GM21381 (cell line): ENCODE measurements at regions not wholly inside any gene's neighbourhood (a gene's known extent, or its start where the extent isn't known, plus 50 kb on each side); places are given as distances from the start of the nearest gene placed in this dataset.
"Not testable (repeated sequence)": the region's sequence is repeated elsewhere in the genome, so short reads cannot be mapped to it uniquely, and the experiment has no call there.

ENCODE experiments used
- ATAC-seq: cut with Tn5 transposase; IDR thresholded peaks from one replicate; pipeline ENCODE4 v1.9.1; 2021; ENCODE audit warnings: mild to moderate bottlenecking, moderate library complexity; ENCODE audit not compliant: unreplicated experiment

GRCh38 chr17:36695082-36695481 is 93.7 kb downstream of the MRM1 start:
- no peak for ATAC-seq

DNA sequence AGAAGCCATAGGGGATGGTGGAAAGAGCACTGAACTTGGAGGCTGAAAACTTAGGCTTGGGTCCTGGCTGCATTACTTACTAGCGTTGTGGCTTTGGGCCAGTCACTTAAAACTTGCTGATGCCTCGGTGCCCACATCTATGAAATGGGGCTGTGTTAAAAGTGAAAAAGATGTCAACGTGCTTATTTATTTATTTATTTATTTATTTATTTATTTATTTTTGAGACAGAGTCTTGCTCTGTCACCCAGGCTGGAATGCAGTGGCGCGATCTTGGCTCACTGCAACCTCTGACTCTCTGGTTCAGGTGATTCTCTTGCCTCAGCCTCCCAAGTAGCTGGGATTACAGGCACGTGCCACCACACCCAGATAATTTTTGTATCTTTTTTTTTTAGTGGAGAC is 94.3 kb downstream of the MRM1 start:
- not testable (repeated sequence) for ATAC-seq

GRCh38 chr17:36696805-36697204 is 95.4 kb downstream of the MRM1 start:
- ATAC-seq: no peak

GRCh38 chr17:36697903-36698530 is 96.6 kb downstream of the MRM1 start:
- ATAC-seq: no peak

GRCh38 chr17:36701429-36702099 is 100.2 kb downstream of the MRM1 start:
- no peak for ATAC-seq

DNA sequence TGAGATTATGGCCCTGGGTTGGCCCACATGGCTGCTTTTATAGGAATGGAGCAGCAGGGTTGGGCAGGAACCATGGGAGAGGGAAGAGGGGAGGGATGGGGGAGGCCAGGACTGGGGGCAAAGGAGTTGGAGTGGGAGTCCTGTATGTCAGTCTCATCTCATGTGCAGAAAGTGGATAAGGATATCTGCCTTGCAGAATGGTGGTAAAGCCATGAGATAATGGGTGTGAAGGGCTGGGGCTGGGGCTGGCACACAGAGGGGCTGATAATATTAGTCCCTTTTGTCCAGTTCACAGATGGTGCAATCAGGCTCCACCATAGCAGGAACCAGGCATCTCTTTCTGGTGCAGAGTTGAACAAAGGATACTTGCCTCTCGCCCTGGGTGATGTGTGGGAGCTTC is 101.3 kb downstream of the MRM1 start:
- no peak for ATAC-seq

DNA sequence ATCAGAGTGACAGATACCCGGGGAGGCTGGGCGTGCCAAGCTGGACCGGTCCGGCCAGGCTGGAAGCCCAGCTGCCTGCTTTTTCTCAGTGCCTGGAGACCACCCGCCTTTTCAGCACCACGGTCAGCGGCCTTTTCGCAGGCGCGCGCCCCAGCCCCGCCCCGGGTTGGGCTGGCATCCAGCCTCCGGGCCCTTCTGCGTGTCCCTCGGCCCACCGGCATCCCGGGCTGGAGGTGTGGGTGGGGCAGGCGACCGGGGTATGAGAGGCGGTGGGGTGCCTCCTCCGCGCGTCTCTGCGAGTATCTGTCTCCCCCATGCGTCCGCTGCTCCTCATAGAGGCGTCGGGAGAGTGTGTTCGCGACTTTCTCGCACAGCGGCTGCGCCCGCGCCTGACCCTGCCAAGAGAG is 102.5 kb downstream of the MRM1 start:
- ATAC-seq: no peak

DNA sequence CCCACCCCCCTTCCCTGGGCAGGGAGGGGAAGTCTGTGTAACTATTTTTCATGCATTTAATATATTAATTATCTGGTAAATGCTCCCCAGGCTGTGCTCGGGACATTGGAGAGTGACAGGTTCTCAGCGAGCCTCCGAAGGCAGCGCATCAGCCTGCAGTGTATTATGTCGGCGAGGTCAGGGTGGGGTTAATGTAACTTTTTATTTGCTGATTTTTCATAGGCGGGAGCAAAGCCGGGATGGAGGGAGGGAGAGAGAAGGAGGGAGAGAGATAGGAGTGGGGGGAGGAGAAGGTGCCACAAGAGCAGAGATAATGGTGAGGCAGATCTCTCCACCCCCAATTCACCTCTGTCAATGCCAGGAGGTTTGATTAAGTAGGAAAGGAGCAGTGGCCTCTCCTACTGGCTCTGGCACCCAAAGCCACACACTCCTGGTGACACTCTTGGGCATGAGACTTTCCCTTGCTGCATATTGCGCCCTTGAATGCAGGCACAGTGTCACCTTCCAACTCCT is 104.0 kb downstream of the MRM1 start:
- no peak for ATAC-seq

DNA sequence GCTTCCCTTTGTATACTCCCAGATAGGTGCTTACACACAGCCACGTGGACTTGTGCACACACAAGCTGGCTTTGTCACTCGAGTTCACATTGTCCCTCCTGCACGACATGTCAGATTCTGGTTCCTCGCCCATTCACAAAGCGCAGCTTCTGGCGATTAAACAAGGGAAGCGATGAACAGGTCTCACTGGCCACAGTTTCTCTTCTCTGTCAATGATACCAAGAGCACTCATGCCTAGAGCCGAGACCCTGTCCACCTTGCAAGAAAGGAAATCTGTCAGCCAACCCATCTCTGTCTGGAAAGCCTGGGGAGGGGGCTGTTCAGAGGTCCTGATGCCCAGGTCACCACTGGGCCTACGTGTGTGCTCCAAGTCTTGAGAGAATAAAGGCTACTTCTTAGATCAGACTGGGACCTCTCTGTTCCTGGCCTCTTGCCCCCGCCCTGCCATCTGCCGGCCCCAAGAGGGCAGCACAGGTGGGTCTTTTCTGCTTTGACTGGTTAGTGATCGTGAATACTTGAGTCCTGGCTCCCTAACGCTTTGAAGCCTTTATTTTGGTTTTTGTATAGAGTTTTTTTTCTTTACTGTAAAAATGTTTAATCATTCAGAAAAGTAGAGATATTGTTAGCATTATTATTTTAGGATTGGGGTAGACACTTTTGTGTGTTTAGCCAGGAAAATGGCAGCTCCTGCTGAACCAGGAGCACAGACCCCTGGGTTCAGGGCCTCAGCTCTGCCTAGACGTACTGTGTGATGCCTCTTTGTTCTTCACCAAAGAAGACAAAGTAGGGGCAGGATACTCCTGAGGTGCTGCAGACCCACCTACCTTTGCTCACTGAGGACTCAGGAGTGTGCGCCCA is 104.7 kb downstream of the MRM1 start:
- no peak for ATAC-seq

DNA sequence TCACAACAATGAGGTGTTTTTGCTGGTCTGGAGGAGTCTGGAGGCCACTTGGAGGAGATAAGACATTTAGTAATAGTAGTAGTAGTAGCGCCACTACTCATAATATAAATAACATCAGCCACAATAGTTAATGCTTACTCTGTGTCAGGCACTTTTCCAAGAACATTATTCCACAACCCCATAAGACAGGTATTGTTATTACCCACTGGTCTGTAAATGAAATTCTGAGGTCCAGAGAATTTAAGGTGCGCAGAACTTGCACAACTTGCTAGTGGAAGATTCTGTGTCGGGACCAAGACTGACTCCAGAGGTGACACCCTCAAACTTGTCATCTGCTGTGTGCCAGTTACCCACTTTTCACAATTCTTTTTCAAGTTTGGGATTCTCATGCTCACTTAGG is 106.5 kb downstream of the MRM1 start:
- ATAC-seq: no peak

- ATAC-seq: no peak
These were observed 113.4 kb downstream of the MRM1 start for GRCh38 chr17:36714789-36715188.

GRCh38 chr17:36715951-36716350 is 114.6 kb downstream of the MRM1 start:
- no peak for ATAC-seq

- no peak for ATAC-seq
These were observed 115.7 kb downstream of the MRM1 start for GRCh38 chr17:36717088-36717487.

DNA sequence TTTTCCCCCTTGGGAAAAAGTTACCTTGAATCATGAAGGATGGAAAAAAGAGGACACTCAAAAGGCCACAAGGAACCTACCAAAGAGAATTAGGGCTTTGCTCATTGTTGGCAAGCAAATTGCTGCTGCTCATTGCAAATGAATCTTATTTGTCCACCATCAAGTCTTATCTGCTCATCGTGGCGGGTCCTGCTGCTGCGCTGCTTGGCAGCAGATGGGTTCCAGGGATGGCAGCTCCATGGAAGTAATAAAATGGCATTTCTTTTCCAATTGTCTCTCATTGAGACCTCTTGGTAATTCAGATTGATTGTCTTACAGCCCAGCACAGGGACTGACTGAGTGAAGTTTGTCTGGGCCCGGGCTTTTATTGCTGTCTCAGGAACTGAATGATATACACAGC is 118.7 kb downstream of the MRM1 start:
- ATAC-seq: no peak

GRCh38 chr17:36721560-36722120 is 120.3 kb downstream of the MRM1 start:
- no peak for ATAC-seq

- ATAC-seq: peak; percentile 87
These were observed 120.9 kb downstream of the MRM1 start for GRCh38 chr17:36722121-36722902.

GRCh38 chr17:36722903-36723263 is 121.5 kb downstream of the MRM1 start:
- no peak for ATAC-seq

DNA sequence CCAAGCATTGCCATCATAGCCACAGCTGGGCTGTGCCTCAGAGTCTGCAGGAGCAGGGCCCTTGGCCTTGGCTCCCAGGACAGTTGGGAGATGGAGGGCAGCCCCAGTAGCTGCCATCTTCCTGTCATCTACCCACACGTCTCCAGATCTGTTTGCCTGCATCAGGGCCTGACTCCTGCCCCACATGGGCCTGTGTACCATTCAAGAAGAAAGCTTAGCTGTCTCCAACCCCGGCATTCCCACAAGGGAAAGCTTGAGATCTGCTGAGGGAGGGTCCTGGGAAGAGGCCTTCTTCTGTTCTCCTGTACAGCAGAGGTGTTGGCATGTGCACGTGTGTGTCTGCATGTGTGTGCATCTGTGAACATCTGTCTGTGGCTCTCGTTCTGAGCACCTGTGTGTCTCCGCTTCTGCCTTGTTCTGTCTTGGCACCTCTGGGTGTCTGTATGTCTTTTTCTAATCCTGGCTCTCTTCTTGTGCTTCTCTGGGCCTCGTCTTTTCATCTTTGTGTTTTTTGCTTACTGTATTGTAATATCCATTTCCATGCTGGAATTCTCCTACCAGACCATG is 122.2 kb downstream of the MRM1 start:
- ATAC-seq: no peak

- ATAC-seq: no peak
These were observed 124.8 kb downstream of the MRM1 start for GRCh38 chr17:36726199-36726598.

- ATAC-seq: no peak
These were observed 125.7 kb downstream of the MRM1 start for GRCh38 chr17:36727052-36727451.
